HEK293T (cell line): ENCODE measurements at regions not wholly inside any gene's neighbourhood (a gene's known extent, or its start where the extent isn't known, plus 50 kb on each side); places are given as distances from the start of the nearest gene placed in this dataset.

ENCODE experiments used
- CTCF ChIA-PET: fragments of 350-600 bp; formaldehyde crosslinking; extraction: SDS; loops from one replicate; lab custom pipeline; 2021; ENCODE audit warnings: antibody characterized with exemption, inconsistent platforms; lab: Yijun Ruan, JAX
- POLR2A ChIA-PET: fragments of 350-600 bp; formaldehyde crosslinking; extraction: SDS; loops from one replicate; lab custom pipeline; 2020; ENCODE audit warnings: antibody characterized with exemption, inconsistent platforms; lab: Yijun Ruan, JAX
- DNase-seq: peaks from one replicate; pipeline ENCODE4 v3.0.0; 2012; ENCODE audit warnings: mixed read lengths; ENCODE audit errors: extremely low spot score
- ARNT ChIP-seq: fragments of 450-650 bp; IDR thresholded peaks from 2 replicates; pipeline ENCODE4 v1.6.1; 2017; ENCODE audit warnings: mild to moderate bottlenecking
- BHLHE40 ChIP-seq: fragments of 450-650 bp; IDR thresholded peaks from 2 replicates; pipeline ENCODE4 v1.6.1; 2016; ENCODE audit warnings: mild to moderate bottlenecking, moderate library complexity, borderline replicate concordance
- CTBP1 ChIP-seq: fragments of 450-650 bp; IDR thresholded peaks from 2 replicates; pipeline ENCODE4 v1.6.1; 2016; ENCODE audit warnings: borderline replicate concordance
- ELF4 ChIP-seq: fragments of 450-650 bp; IDR thresholded peaks from 2 replicates; pipeline ENCODE4 v1.6.1; 2017; ENCODE audit warnings: antibody characterized with exemption
- FOXA1 ChIP-seq: fragments of 450-650 bp; IDR thresholded peaks from 2 replicates; pipeline ENCODE4 v1.6.1; 2016; ENCODE audit warnings: mild to moderate bottlenecking
- FOXK2 ChIP-seq: fragments of 450-650 bp; IDR thresholded peaks from 2 replicates; pipeline ENCODE4 v1.6.1; 2016; ENCODE audit warnings: mild to moderate bottlenecking
- FOXM1 ChIP-seq: fragments of 450-650 bp; IDR thresholded peaks from 2 replicates; pipeline ENCODE4 v1.6.1; 2017; ENCODE audit warnings: mild to moderate bottlenecking, borderline replicate concordance
- HDGF ChIP-seq: fragments of 450-650 bp; IDR thresholded peaks from 2 replicates; pipeline ENCODE4 v1.6.1; 2017; ENCODE audit warnings: antibody characterized with exemption, borderline replicate concordance
- L3MBTL2 ChIP-seq: fragments of 450-650 bp; conservative IDR thresholded peaks from 2 replicates; pipeline ENCODE4 v1.6.1; 2016; ENCODE audit warnings: mild to moderate bottlenecking
- LEF1 ChIP-seq: fragments of 450-650 bp; IDR thresholded peaks from 2 replicates; pipeline ENCODE4 v1.6.1; 2017; ENCODE audit warnings: mild to moderate bottlenecking, borderline replicate concordance
- NFRKB ChIP-seq: fragments of 450-650 bp; IDR thresholded peaks from 2 replicates; pipeline ENCODE4 v1.6.1; 2016; ENCODE audit warnings: mild to moderate bottlenecking, moderate library complexity
- PKNOX1 ChIP-seq: fragments of 450-650 bp; IDR thresholded peaks from 2 replicates; pipeline ENCODE4 v1.6.1; 2016
- SP1 ChIP-seq: fragments of 450-650 bp; IDR thresholded peaks from 2 replicates; pipeline ENCODE4 v1.6.1; 2017
- SUZ12 ChIP-seq: fragments of 450-650 bp; IDR thresholded peaks from 2 replicates; pipeline ENCODE4 v1.6.1; 2016; ENCODE audit warnings: mild to moderate bottlenecking
- TARDBP ChIP-seq: fragments of 450-650 bp; IDR thresholded peaks from 2 replicates; pipeline ENCODE4 v1.6.1; 2016
- ZNF384 ChIP-seq: fragments of 450-650 bp; IDR thresholded peaks from 2 replicates; pipeline ENCODE4 v1.6.1; 2016

GRCh38 chr1:177830531-177831135 is 139.2 kb downstream of the SEC16B start:
- CTCF ChIA-PET, result interaction anchor here (0.7 kb wide), 1 partner anchor 480 kb away, joined by 3 read pairs; no protein-coding TSS in a partner anchor
- TF ChIP-seq HDGF, result no peak
- no peak for TF ChIP-seq ELF4
- TF ChIP-seq NFRKB, result no peak
- no peak for TF ChIP-seq FOXM1
- TF ChIP-seq SUZ12, result no peak
- TF ChIP-seq CTBP1, result no peak
- no peak for TF ChIP-seq FOXK2
- TF ChIP-seq ZNF384, result no peak
- TF ChIP-seq SP1, result no peak
- TF ChIP-seq L3MBTL2, result no peak
- no peak for TF ChIP-seq FOXA1
- TF ChIP-seq BHLHE40, result no peak
- TF ChIP-seq PKNOX1, result no peak
- DNase-seq, result no peak
- POLR2A ChIA-PET, result no interaction called here

GRCh38 chr1:177825276-177825901 is 144.5 kb downstream of the SEC16B start:
- no peak for DNase-seq
- TF ChIP-seq SUZ12 (no peak), FOXA1 (no peak), LEF1 (no peak), BHLHE40 (no peak), PKNOX1 (no peak), TARDBP (no peak), FOXK2 (no peak), NFRKB (no peak), ARNT (no peak), HDGF (no peak), L3MBTL2 (no peak), SP1 (no peak), CTBP1 (no peak), ELF4 (no peak), ZNF384 (no peak), FOXM1 (no peak)
- POLR2A ChIA-PET, result no interaction called here
- CTCF ChIA-PET, result no interaction called here

GRCh38 chr1:177824508-177824982 is 145.3 kb downstream of the SEC16B start:
- CTCF ChIA-PET, result no interaction called here
- DNase-seq, result no peak
- TF ChIP-seq SP1 (no peak), FOXA1 (no peak), HDGF (no peak), FOXK2 (no peak), ARNT (no peak), NFRKB (no peak), TARDBP (no peak), BHLHE40 (no peak), FOXM1 (no peak), LEF1 (no peak), ZNF384 (no peak), CTBP1 (no peak), PKNOX1 (no peak), ELF4 (no peak)
- POLR2A ChIA-PET, result no interaction called here

GRCh38 chr1:177820213-177820612 is 149.6 kb downstream of the SEC16B start:
- CTCF ChIA-PET, result no interaction called here
- no peak for DNase-seq
- TF ChIP-seq FOXM1 (no peak), FOXK2 (no peak), CTBP1 (no peak), L3MBTL2 (no peak), HDGF (no peak), LEF1 (no peak), ARNT (no peak), TARDBP (no peak), ELF4 (no peak), SUZ12 (no peak), ZNF384 (no peak), FOXA1 (no peak)
- POLR2A ChIA-PET, result no interaction called here

- TF ChIP-seq SUZ12, result no peak
- no peak for TF ChIP-seq FOXK2
- TF ChIP-seq HDGF, result no peak
- TF ChIP-seq NFRKB, result no peak
- POLR2A ChIA-PET, result no interaction called here
- CTCF ChIA-PET, result no interaction called here
- no peak for DNase-seq
These were observed 151.7 kb downstream of the SEC16B start for GRCh38 chr1:177817937-177818875.
